ENCODE measurements at regions not wholly inside any gene's neighbourhood (a gene's known extent, or its start where the extent isn't known, plus 50 kb on each side); places are given as distances from the start of the nearest gene placed in this dataset.

- Histone ChIP-seq H3K9me3 (ENCODE audit: control insufficient read depth, insufficient read depth, low read length) (no peaks in the 10 kb centered on the region), H3K4me1 (ENCODE audit: control insufficient read depth, insufficient read depth, low read length) (no peaks in the 10 kb centered on the region), H3K4me3 (ENCODE audit: low read depth, low read length) (no peak overlapping the region), H3K27me3 (ENCODE audit: control insufficient read depth, insufficient read depth, low read length) (no peaks in the 10 kb centered on the region), H3K27ac (ENCODE audit: low read depth, low read length) (no peak overlapping the region), H3K36me3 (ENCODE audit: control insufficient read depth, insufficient read depth, low read length) (no peaks in the 10 kb centered on the region)
- DNase-seq (ENCODE audit: low read depth in 4 of 6, low spot score in 6 of 6), result no peak
- WGBS (ENCODE audit: insufficient coverage), result no CpG with 5 or more reads among the region's 3 CpGs
Observed at GRCh38 chr2:185375731-185376130, 362.9 kb upstream of the FSIP2 start.

- WGBS (ENCODE audit: insufficient coverage), result 50% methylated on average over 1 of the region's 1 CpG
- Histone ChIP-seq H3K27me3 (ENCODE audit: control insufficient read depth, insufficient read depth, low read length) (no peaks in the 10 kb centered on the region), H3K4me3 (ENCODE audit: low read depth, low read length) (no peak overlapping the region), H3K4me1 (ENCODE audit: control insufficient read depth, insufficient read depth, low read length) (no peaks in the 10 kb centered on the region), H3K27ac (ENCODE audit: low read depth, low read length) (no peak overlapping the region), H3K9me3 (ENCODE audit: control insufficient read depth, insufficient read depth, low read length) (no peaks in the 10 kb centered on the region), H3K36me3 (ENCODE audit: control insufficient read depth, insufficient read depth, low read length) (no peaks in the 10 kb centered on the region)
- no peak for DNase-seq (ENCODE audit: low read depth in 4 of 6, low spot score in 6 of 6)
Observed at GRCh38 chr2:185381631-185382030, 357.0 kb upstream of the FSIP2 start.

GRCh38 chr2:185384822-185385560, 353.6 kb upstream of the FSIP2 start:
- Histone ChIP-seq H3K27ac (ENCODE audit: low read depth, low read length) (no peak overlapping the region), H3K36me3 (ENCODE audit: control insufficient read depth, insufficient read depth, low read length) (no peaks in the 10 kb centered on the region), H3K4me1 (ENCODE audit: control insufficient read depth, insufficient read depth, low read length) (no peaks in the 10 kb centered on the region), H3K9me3 (ENCODE audit: control insufficient read depth, insufficient read depth, low read length) (no peaks in the 10 kb centered on the region), H3K4me3 (ENCODE audit: low read depth, low read length) (no peak overlapping the region), H3K27me3 (ENCODE audit: control insufficient read depth, insufficient read depth, low read length) (no peaks in the 10 kb centered on the region)
- no CpG with 5 or more reads among the region's 2 CpGs for WGBS (ENCODE audit: insufficient coverage)
- DNase-seq (ENCODE audit: low read depth in 4 of 6, low spot score in 6 of 6), result no peak

GRCh38 chr2:185388226-185388625, 350.4 kb upstream of the FSIP2 start:
- Histone ChIP-seq H3K36me3 (ENCODE audit: control insufficient read depth, insufficient read depth, low read length) (no peaks in the 10 kb centered on the region), H3K27ac (ENCODE audit: low read depth, low read length) (no peak overlapping the region), H3K27me3 (ENCODE audit: control insufficient read depth, insufficient read depth, low read length) (no peaks in the 10 kb centered on the region), H3K4me3 (ENCODE audit: low read depth, low read length) (no peak overlapping the region), H3K4me1 (ENCODE audit: control insufficient read depth, insufficient read depth, low read length) (no peaks in the 10 kb centered on the region), H3K9me3 (ENCODE audit: control insufficient read depth, insufficient read depth, low read length) (no peaks in the 10 kb centered on the region)
- no CpG with 5 or more reads among the region's 2 CpGs for WGBS (ENCODE audit: insufficient coverage)
- DNase-seq (ENCODE audit: low read depth in 4 of 6, low spot score in 6 of 6), result no peak

GRCh38 chr2:185391543-185391942, 347.1 kb upstream of the FSIP2 start:
- no peak overlapping the region for H3K27ac ChIP-seq (ENCODE audit: low read depth, low read length)
- no peaks in the 10 kb centered on the region for H3K27me3 ChIP-seq (ENCODE audit: control insufficient read depth, insufficient read depth, low read length)
- peak in 1 of 6 donors; percentile 19 for DNase-seq (ENCODE audit: low read depth in 4 of 6, low spot score in 6 of 6)
- no peak overlapping the region for H3K4me3 ChIP-seq (ENCODE audit: low read depth, low read length)
- no peaks in the 10 kb centered on the region for H3K4me1 ChIP-seq (ENCODE audit: control insufficient read depth, insufficient read depth, low read length)
- no peaks in the 10 kb centered on the region for H3K36me3 ChIP-seq (ENCODE audit: control insufficient read depth, insufficient read depth, low read length)
- H3K9me3 ChIP-seq (ENCODE audit: control insufficient read depth, insufficient read depth, low read length), result no peaks in the 10 kb centered on the region

- DNase-seq (ENCODE audit: low read depth in 4 of 6, low spot score in 6 of 6), result no peak
- Histone ChIP-seq H3K4me1 (ENCODE audit: control insufficient read depth, insufficient read depth, low read length) (no peaks in the 10 kb centered on the region), H3K36me3 (ENCODE audit: control insufficient read depth, insufficient read depth, low read length) (no peaks in the 10 kb centered on the region), H3K27ac (ENCODE audit: low read depth, low read length) (no peak overlapping the region), H3K9me3 (ENCODE audit: control insufficient read depth, insufficient read depth, low read length) (peaks cover 3% of the 10 kb centered on the region), H3K27me3 (ENCODE audit: control insufficient read depth, insufficient read depth, low read length) (no peaks in the 10 kb centered on the region), H3K4me3 (ENCODE audit: low read depth, low read length) (no peak overlapping the region)
- 78% methylated on average over 4 of the region's 5 CpGs for WGBS (ENCODE audit: insufficient coverage)
Observed at GRCh38 chr2:185393091-185393490, 345.5 kb upstream of the FSIP2 start.

- no peaks in the 10 kb centered on the region for H3K36me3 ChIP-seq (ENCODE audit: control insufficient read depth, insufficient read depth, low read length)
- H3K9me3 ChIP-seq (ENCODE audit: control insufficient read depth, insufficient read depth, low read length), result no peaks in the 10 kb centered on the region
- no peaks in the 10 kb centered on the region for H3K27me3 ChIP-seq (ENCODE audit: control insufficient read depth, insufficient read depth, low read length)
- H3K27ac ChIP-seq (ENCODE audit: low read depth, low read length), result no peak overlapping the region
- no CpG with 5 or more reads among the region's 1 CpG for WGBS (ENCODE audit: insufficient coverage)
- no peak for DNase-seq (ENCODE audit: low read depth in 4 of 6, low spot score in 6 of 6)
- H3K4me3 ChIP-seq (ENCODE audit: low read depth, low read length), result no peak overlapping the region
- no peaks in the 10 kb centered on the region for H3K4me1 ChIP-seq (ENCODE audit: control insufficient read depth, insufficient read depth, low read length)
Observed at GRCh38 chr2:185402474-185402873, 336.1 kb upstream of the FSIP2 start.

- Histone ChIP-seq H3K4me3 (ENCODE audit: low read depth, low read length) (no peak overlapping the region), H3K27ac (ENCODE audit: low read depth, low read length) (no peak overlapping the region), H3K4me1 (ENCODE audit: control insufficient read depth, insufficient read depth, low read length) (no peaks in the 10 kb centered on the region), H3K27me3 (ENCODE audit: control insufficient read depth, insufficient read depth, low read length) (no peaks in the 10 kb centered on the region), H3K36me3 (ENCODE audit: control insufficient read depth, insufficient read depth, low read length) (no peaks in the 10 kb centered on the region), H3K9me3 (ENCODE audit: control insufficient read depth, insufficient read depth, low read length) (no peaks in the 10 kb centered on the region)
- no CpG with 5 or more reads among the region's 2 CpGs for WGBS (ENCODE audit: insufficient coverage)
- DNase-seq (ENCODE audit: low read depth in 4 of 6, low spot score in 6 of 6), result peak in 1 of 6 donors; percentile 44
Observed at GRCh38 chr2:185404578-185404977, 334.0 kb upstream of the FSIP2 start.

- Histone ChIP-seq H3K9me3 (ENCODE audit: control insufficient read depth, insufficient read depth, low read length) (no peaks in the 10 kb centered on the region), H3K36me3 (ENCODE audit: control insufficient read depth, insufficient read depth, low read length) (no peaks in the 10 kb centered on the region), H3K27ac (ENCODE audit: low read depth, low read length) (no peak overlapping the region), H3K27me3 (ENCODE audit: control insufficient read depth, insufficient read depth, low read length) (no peaks in the 10 kb centered on the region), H3K4me1 (ENCODE audit: control insufficient read depth, insufficient read depth, low read length) (no peaks in the 10 kb centered on the region), H3K4me3 (ENCODE audit: low read depth, low read length) (no peak overlapping the region)
- DNase-seq (ENCODE audit: low read depth in 4 of 6, low spot score in 6 of 6), result no peak
- 100% methylated on average over 1 of the region's 3 CpGs for WGBS (ENCODE audit: insufficient coverage)
Observed at GRCh38 chr2:185417111-185417510, 321.5 kb upstream of the FSIP2 start.

- H3K27ac ChIP-seq (ENCODE audit: low read depth, low read length), result no peak overlapping the region
- no peaks in the 10 kb centered on the region for H3K9me3 ChIP-seq (ENCODE audit: control insufficient read depth, insufficient read depth, low read length)
- no peak for DNase-seq (ENCODE audit: low read depth in 4 of 6, low spot score in 6 of 6)
- no peaks in the 10 kb centered on the region for H3K36me3 ChIP-seq (ENCODE audit: control insufficient read depth, insufficient read depth, low read length)
- no peaks in the 10 kb centered on the region for H3K27me3 ChIP-seq (ENCODE audit: control insufficient read depth, insufficient read depth, low read length)
- H3K4me1 ChIP-seq (ENCODE audit: control insufficient read depth, insufficient read depth, low read length), result no peaks in the 10 kb centered on the region
- no peak overlapping the region for H3K4me3 ChIP-seq (ENCODE audit: low read depth, low read length)
Observed at GRCh38 chr2:185417688-185418087, 320.9 kb upstream of the FSIP2 start.
